Keratinocyte (primary cell): ENCODE measurements at regions not wholly inside any gene's neighbourhood (a gene's known extent, or its start where the extent isn't known, plus 50 kb on each side); places are given as distances from the start of the nearest gene placed in this dataset.

Experiments
- DNase-seq: peaks from one replicate; pipeline ENCODE4 v3.0.0-alpha.2; 2011; ENCODE audit warnings: low read depth, missing footprints, low spot score
- FAIRE-seq: peaks from 2 replicates; lab custom pipeline; 2011; peaks lifted over from hg19 to GRCh38; lab: Jason Lieb, UNC
- H2AFZ ChIP-seq: 2 replicates; pipeline ENCODE4 v1.6.0; 2012; ENCODE audit warnings: low read length, control low read depth, inconsistent platforms; ENCODE audit not compliant: control insufficient read depth
- H3K27ac ChIP-seq: 2 replicates; pipeline ENCODE4 v1.5.1; 2011; ENCODE audit warnings: low read length; ENCODE audit not compliant: control insufficient read depth, insufficient read depth
- H3K27me3 ChIP-seq: 3 replicates; pipeline ENCODE4 v1.6.0; 2011; ENCODE audit warnings: low read length; ENCODE audit not compliant: control insufficient read depth, insufficient read depth; ENCODE audit errors: extremely low read depth
- H3K36me3 ChIP-seq, 2 experiments: 2 replicates in 1 of 2; 3 replicates in 1 of 2; pipeline ENCODE4 v1.5.1; 2011; ENCODE audit warnings: low read length in 2 of 2, mild to moderate bottlenecking in 1 of 2; ENCODE audit not compliant: control insufficient read depth in 2 of 2, insufficient read depth in 2 of 2; ENCODE audit errors: extremely low read depth in 1 of 2
- H3K4me1 ChIP-seq: 3 replicates; pipeline ENCODE4 v1.5.1; 2011; ENCODE audit warnings: low read length; ENCODE audit not compliant: control insufficient read depth, insufficient read depth; ENCODE audit errors: extremely low read depth
- H3K4me2 ChIP-seq: 3 replicates; pipeline ENCODE4 v1.6.0; 2011; ENCODE audit warnings: low read depth, low read length; ENCODE audit not compliant: control insufficient read depth, insufficient read depth; ENCODE audit errors: extremely low read depth
- H3K4me3 ChIP-seq, 3 experiments: fragments of 200-600 bp in 1 of 3; sonication (generic) in 1 of 3; 2 replicates in 2 of 3; 3 replicates in 1 of 3; pipeline ENCODE4 v1.5.1; 2011 to 2016; ENCODE audit warnings: low read length in 3 of 3, mild to moderate bottlenecking in 3 of 3, control low read depth in 2 of 3, inconsistent platforms in 1 of 3, low read depth in 1 of 3, mixed read lengths in 1 of 3, mixed run types in 1 of 3, moderate library complexity in 1 of 3; ENCODE audit not compliant: control insufficient read depth in 2 of 3, insufficient read depth in 2 of 3; ENCODE audit errors: extremely low read depth in 1 of 3
- H3K79me2 ChIP-seq: 2 replicates; pipeline ENCODE4 v1.6.0; 2012; ENCODE audit warnings: low read length; ENCODE audit not compliant: control insufficient read depth, insufficient read depth
- H3K9ac ChIP-seq: 3 replicates; pipeline ENCODE4 v1.6.0; 2011; ENCODE audit warnings: low read length; ENCODE audit not compliant: control insufficient read depth, insufficient read depth; ENCODE audit errors: extremely low read depth
- H3K9me1 ChIP-seq: 3 replicates; pipeline ENCODE4 v1.6.0; 2011; ENCODE audit warnings: low read length; ENCODE audit not compliant: control insufficient read depth, insufficient read depth; ENCODE audit errors: extremely low read depth
- H3K9me3 ChIP-seq: 2 replicates; pipeline ENCODE4 v1.5.1; 2012; ENCODE audit warnings: low read depth, low read length; ENCODE audit not compliant: control insufficient read depth
- H4K20me1 ChIP-seq: 3 replicates; pipeline ENCODE4 v1.6.0; 2011; ENCODE audit warnings: low read length; ENCODE audit not compliant: control insufficient read depth, insufficient read depth; ENCODE audit errors: extremely low read depth
- EZH2 ChIP-seq: IDR thresholded peaks from one replicate; pipeline ENCODE4 v1.6.1; 2012; ENCODE audit warnings: inconsistent platforms, mild to moderate bottlenecking, low read length, moderate library complexity
- dilution Hi-C: fragments of 300-500 bp; cut with MboI; formaldehyde crosslinking; loops from one replicate; pipeline ENCODE4 v1.7.0; 2020; ENCODE audit warnings: low sequenced_read_pairs; ENCODE audit not compliant: extremely low pct_ligation_motif_present
- TF ChIP-seq, protein P1 (sequence below), 3 experiments: IDR thresholded peaks in 1 of 3; conservative IDR thresholded peaks in 1 of 3; optimal IDR thresholded peaks in 1 of 3; 2 replicates in 2 of 3; 3 replicates in 1 of 3; pipeline versions ENCODE3 to v1.5.1; 2011; ENCODE audit warnings: low read length in 3 of 3, mild to moderate bottlenecking in 3 of 3, moderate library complexity in 2 of 3, control low read depth in 1 of 3, inconsistent platforms in 1 of 3; ENCODE audit not compliant: insufficient read depth in 2 of 3; ENCODE audit errors: extremely low read depth in 1 of 3

- DNase-seq (no peak), FAIRE-seq (peak; percentile 34)
- dilution Hi-C loops = no loop called here
- H3K27ac ChIP-seq = no peak overlapping the region
- peak overlapping the region; percentile 76 for H2AFZ ChIP-seq
- H3K27me3 ChIP-seq = no peaks in the 10 kb centered on the region
- no peak for TF ChIP-seq EZH2
- TF ChIP-seq, protein P1, sequence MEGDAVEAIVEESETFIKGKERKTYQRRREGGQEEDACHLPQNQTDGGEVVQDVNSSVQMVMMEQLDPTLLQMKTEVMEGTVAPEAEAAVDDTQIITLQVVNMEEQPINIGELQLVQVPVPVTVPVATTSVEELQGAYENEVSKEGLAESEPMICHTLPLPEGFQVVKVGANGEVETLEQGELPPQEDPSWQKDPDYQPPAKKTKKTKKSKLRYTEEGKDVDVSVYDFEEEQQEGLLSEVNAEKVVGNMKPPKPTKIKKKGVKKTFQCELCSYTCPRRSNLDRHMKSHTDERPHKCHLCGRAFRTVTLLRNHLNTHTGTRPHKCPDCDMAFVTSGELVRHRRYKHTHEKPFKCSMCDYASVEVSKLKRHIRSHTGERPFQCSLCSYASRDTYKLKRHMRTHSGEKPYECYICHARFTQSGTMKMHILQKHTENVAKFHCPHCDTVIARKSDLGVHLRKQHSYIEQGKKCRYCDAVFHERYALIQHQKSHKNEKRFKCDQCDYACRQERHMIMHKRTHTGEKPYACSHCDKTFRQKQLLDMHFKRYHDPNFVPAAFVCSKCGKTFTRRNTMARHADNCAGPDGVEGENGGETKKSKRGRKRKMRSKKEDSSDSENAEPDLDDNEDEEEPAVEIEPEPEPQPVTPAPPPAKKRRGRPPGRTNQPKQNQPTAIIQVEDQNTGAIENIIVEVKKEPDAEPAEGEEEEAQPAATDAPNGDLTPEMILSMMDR (optimal IDR thresholded peaks at IDR 0.05 in 1 of 3, IDR thresholded peaks at IDR 0.05 in 1 of 3, conservative IDR thresholded peaks at IDR 0.05 in 1 of 3; ENCODE audit: extremely low read depth in 1 of 3, insufficient read depth in 2 of 3, low read length in 3 of 3) = no peak
- H3K9ac ChIP-seq = no peak overlapping the region
- no peaks in the 10 kb centered on the region for H3K79me2 ChIP-seq
- H3K9me1 ChIP-seq = no peaks in the 10 kb centered on the region
- H3K4me2 ChIP-seq = peak overlapping the region; percentile 13
- H3K4me3 ChIP-seq = no peak overlapping the region
- H3K9me3 ChIP-seq = no peaks in the 10 kb centered on the region
- H4K20me1 ChIP-seq = no peaks in the 10 kb centered on the region
- peaks cover 15% of the 10 kb centered on the region for H3K4me1 ChIP-seq
- no peaks in the 10 kb centered on the region for H3K36me3 ChIP-seq
Measured at GRCh38 chr15:31472636-31473384, 146.2 kb downstream of the KLF13 start.

DNA sequence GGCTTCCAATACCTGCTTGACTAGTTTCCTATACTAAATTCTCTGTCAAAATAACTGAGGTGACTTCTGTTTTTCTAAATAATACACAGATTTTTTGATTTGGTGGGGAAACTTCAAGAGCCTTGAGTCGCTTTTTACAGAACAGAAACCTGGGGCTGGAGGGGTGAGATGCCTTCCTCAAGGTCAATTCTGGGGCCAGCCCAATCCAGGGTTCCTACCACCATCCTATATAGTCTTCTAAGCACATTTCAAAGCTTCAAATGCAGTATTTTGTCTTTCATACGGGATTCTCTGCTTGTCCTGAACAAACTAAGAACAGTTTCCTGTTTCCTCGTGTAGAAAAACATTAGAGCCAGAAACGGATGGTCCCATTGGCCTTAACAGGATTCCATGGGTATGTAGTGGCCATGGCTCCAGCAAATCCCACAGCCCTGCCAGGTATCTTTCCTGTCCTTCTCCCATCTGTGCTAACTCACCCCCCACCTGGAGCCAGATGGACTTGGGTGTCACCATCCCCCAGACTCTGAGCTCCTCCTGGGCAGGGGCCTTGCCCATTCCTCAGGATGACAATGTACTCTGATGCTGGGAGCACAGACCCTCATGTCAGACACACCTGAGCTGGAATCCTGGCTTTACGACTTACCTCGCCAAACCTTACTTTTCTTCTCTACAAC is 146.9 kb downstream of the KLF13 start:
- peak overlapping the region; percentile 13 for H3K4me2 ChIP-seq
- no peaks in the 10 kb centered on the region for H3K9me1 ChIP-seq
- H3K36me3 ChIP-seq = no peaks in the 10 kb centered on the region
- no peaks in the 10 kb centered on the region for H3K9me3 ChIP-seq
- peaks cover 15% of the 10 kb centered on the region for H3K4me1 ChIP-seq
- no peaks in the 10 kb centered on the region for H3K27me3 ChIP-seq
- dilution Hi-C loops = no loop called here
- peak overlapping the region; percentile 76 for H2AFZ ChIP-seq
- no peak overlapping the region for H3K27ac ChIP-seq
- no peak for TF ChIP-seq EZH2
- TF ChIP-seq, protein P1 (optimal IDR thresholded peaks at IDR 0.05 in 1 of 3, IDR thresholded peaks at IDR 0.05 in 1 of 3, conservative IDR thresholded peaks at IDR 0.05 in 1 of 3; ENCODE audit: extremely low read depth in 1 of 3, insufficient read depth in 2 of 3, low read length in 3 of 3) = no peak
- no peaks in the 10 kb centered on the region for H4K20me1 ChIP-seq
- FAIRE-seq (no peak), DNase-seq (no peak)
- H3K79me2 ChIP-seq = no peaks in the 10 kb centered on the region
- no peak overlapping the region for H3K4me3 ChIP-seq
- H3K9ac ChIP-seq = no peak overlapping the region
